ENCODE measurements at regions not wholly inside any gene's neighbourhood (a gene's known extent, or its start where the extent isn't known, plus 50 kb on each side); places are given as distances from the start of the nearest gene placed in this dataset.

GRCh38 chr14:105843444-105844046 is 317.2 kb downstream of the TMEM121 start:
- no peak overlapping the region for H3K27ac ChIP-seq
- H3K4me3 ChIP-seq, result no peak overlapping the region
- no peak overlapping the region for H3K9ac ChIP-seq (ENCODE audit: insufficient read length)
- DNase-seq (ENCODE audit: low read depth, low spot score), result no peak
- H3K9me3 ChIP-seq (ENCODE audit: low read depth, low read length), result no peaks in the 10 kb centered on the region
- H3K36me3 ChIP-seq (ENCODE audit: insufficient read depth, low read length), result no peaks in the 10 kb centered on the region
- TF ChIP-seq FOXP2 (optimal IDR thresholded peaks at IDR 0.05; ENCODE audit: control extremely low read depth, extremely low read length, insufficient read depth), result no peak
- no peak for TF ChIP-seq EZH2 (IDR thresholded peaks at IDR 0.05)
- no peak for TF ChIP-seq POLR2AphosphoS5 (IDR thresholded peaks at IDR 0.05; ENCODE audit: borderline replicate concordance, low read depth, low read length)

GRCh38 chr14:105844047-105844630 is 317.8 kb downstream of the TMEM121 start:
- Histone ChIP-seq H3K9ac (ENCODE audit: insufficient read length) (no peak overlapping the region), H3K36me3 (ENCODE audit: insufficient read depth, low read length) (no peaks in the 10 kb centered on the region), H3K4me3 (no peak overlapping the region), H3K9me3 (ENCODE audit: low read depth, low read length) (no peaks in the 10 kb centered on the region), H3K27ac (no peak overlapping the region)
- TF ChIP-seq POLR2AphosphoS5 (IDR thresholded peaks at IDR 0.05; ENCODE audit: borderline replicate concordance, low read depth, low read length), result no peak
- TF ChIP-seq FOXP2 (optimal IDR thresholded peaks at IDR 0.05; ENCODE audit: control extremely low read depth, extremely low read length, insufficient read depth), result no peak
- no peak for TF ChIP-seq EZH2 (IDR thresholded peaks at IDR 0.05)
- DNase-seq (ENCODE audit: low read depth, low spot score), result no peak

- no peaks in the 10 kb centered on the region for H3K36me3 ChIP-seq (ENCODE audit: insufficient read depth, low read length)
- no peak overlapping the region for H3K9ac ChIP-seq (ENCODE audit: insufficient read length)
- H3K4me3 ChIP-seq, result no peak overlapping the region
- TF ChIP-seq POLR2AphosphoS5 (IDR thresholded peaks at IDR 0.05; ENCODE audit: borderline replicate concordance, low read depth, low read length), result no peak
- TF ChIP-seq FOXP2 (optimal IDR thresholded peaks at IDR 0.05; ENCODE audit: control extremely low read depth, extremely low read length, insufficient read depth), result no peak
- no peak for TF ChIP-seq EZH2 (IDR thresholded peaks at IDR 0.05)
- DNase-seq (ENCODE audit: low read depth, low spot score), result no peak
- H3K9me3 ChIP-seq (ENCODE audit: low read depth, low read length), result no peaks in the 10 kb centered on the region
- no peak overlapping the region for H3K27ac ChIP-seq
These were observed 318.7 kb downstream of the TMEM121 start for GRCh38 chr14:105844810-105845724.

GRCh38 chr14:105845725-105846309 is 319.4 kb downstream of the TMEM121 start:
- H3K9ac ChIP-seq (ENCODE audit: insufficient read length), result no peak overlapping the region
- DNase-seq (ENCODE audit: low read depth, low spot score), result no peak
- H3K27ac ChIP-seq, result no peak overlapping the region
- no peaks in the 10 kb centered on the region for H3K9me3 ChIP-seq (ENCODE audit: low read depth, low read length)
- no peaks in the 10 kb centered on the region for H3K36me3 ChIP-seq (ENCODE audit: insufficient read depth, low read length)
- H3K4me3 ChIP-seq, result no peak overlapping the region
- TF ChIP-seq POLR2AphosphoS5 (IDR thresholded peaks at IDR 0.05; ENCODE audit: borderline replicate concordance, low read depth, low read length) (no peak), FOXP2 (optimal IDR thresholded peaks at IDR 0.05; ENCODE audit: control extremely low read depth, extremely low read length, insufficient read depth) (no peak), EZH2 (IDR thresholded peaks at IDR 0.05) (no peak)

GRCh38 chr14:105846312-105846711 is 319.9 kb downstream of the TMEM121 start:
- Histone ChIP-seq H3K9ac (ENCODE audit: insufficient read length) (no peak overlapping the region), H3K9me3 (ENCODE audit: low read depth, low read length) (no peaks in the 10 kb centered on the region)
- DNase-seq (ENCODE audit: low read depth, low spot score), result no peak

GRCh38 chr14:105847400-105847799 is 321.0 kb downstream of the TMEM121 start:
- Histone ChIP-seq H3K27ac (no peak overlapping the region), H3K9me3 (ENCODE audit: low read depth, low read length) (no peaks in the 10 kb centered on the region), H3K9ac (ENCODE audit: insufficient read length) (no peak overlapping the region), H3K4me3 (no peak overlapping the region), H3K36me3 (ENCODE audit: insufficient read depth, low read length) (no peaks in the 10 kb centered on the region)
- TF ChIP-seq POLR2AphosphoS5 (IDR thresholded peaks at IDR 0.05; ENCODE audit: borderline replicate concordance, low read depth, low read length) (no peak), FOXP2 (optimal IDR thresholded peaks at IDR 0.05; ENCODE audit: control extremely low read depth, extremely low read length, insufficient read depth) (no peak), EZH2 (IDR thresholded peaks at IDR 0.05) (no peak)
- no peak for DNase-seq (ENCODE audit: low read depth, low spot score)

More at GRCh38 chr14:105846312-105846711, 319.9 kb downstream of the TMEM121 start:
- no peak overlapping the region for H3K27ac ChIP-seq
- H3K4me3 ChIP-seq, result no peak overlapping the region
- no peaks in the 10 kb centered on the region for H3K36me3 ChIP-seq (ENCODE audit: insufficient read depth, low read length)
- TF ChIP-seq FOXP2 (optimal IDR thresholded peaks at IDR 0.05; ENCODE audit: control extremely low read depth, extremely low read length, insufficient read depth) (no peak), EZH2 (IDR thresholded peaks at IDR 0.05) (no peak), POLR2AphosphoS5 (IDR thresholded peaks at IDR 0.05; ENCODE audit: borderline replicate concordance, low read depth, low read length) (no peak)

GRCh38 chr14:105848570-105848969 is 322.2 kb downstream of the TMEM121 start:
- TF ChIP-seq EZH2 (IDR thresholded peaks at IDR 0.05), result no peak
- no peak for TF ChIP-seq FOXP2 (optimal IDR thresholded peaks at IDR 0.05; ENCODE audit: control extremely low read depth, extremely low read length, insufficient read depth)
- no peak for TF ChIP-seq POLR2AphosphoS5 (IDR thresholded peaks at IDR 0.05; ENCODE audit: borderline replicate concordance, low read depth, low read length)
- H3K9ac ChIP-seq (ENCODE audit: insufficient read length), result no peak overlapping the region
- H3K36me3 ChIP-seq (ENCODE audit: insufficient read depth, low read length), result no peaks in the 10 kb centered on the region
- DNase-seq (ENCODE audit: low read depth, low spot score), result no peak
- no peak overlapping the region for H3K27ac ChIP-seq
- no peaks in the 10 kb centered on the region for H3K9me3 ChIP-seq (ENCODE audit: low read depth, low read length)
- H3K4me3 ChIP-seq, result no peak overlapping the region

Measured in SK-N-MC (cell line).